Ishikawa (cell line): ENCODE measurements at regions not wholly inside any gene's neighbourhood (a gene's known extent, or its start where the extent isn't known, plus 50 kb on each side); places are given as distances from the start of the nearest gene placed in this dataset.

Experiments
- CEBPB ChIP-seq: IDR thresholded peaks from 2 replicates; pipeline ENCODE4 v1.6.1; 2012
- CREB1 ChIP-seq: IDR thresholded peaks from 2 replicates; pipeline ENCODE4 v1.6.1; 2012; ENCODE audit warnings: low read depth
- EGR1 ChIP-seq: IDR thresholded peaks from 2 replicates; pipeline ENCODE4 v1.6.1; 2012
- EP300 ChIP-seq: IDR thresholded peaks from 2 replicates; pipeline ENCODE4 v1.6.1; 2012; ENCODE audit warnings: borderline replicate concordance
- FOXM1 ChIP-seq: IDR thresholded peaks from 2 replicates; pipeline ENCODE4 v1.6.1; 2012; ENCODE audit warnings: low read depth, borderline replicate concordance
- NFIC ChIP-seq: IDR thresholded peaks from 2 replicates; pipeline ENCODE4 v1.6.1; 2012
- RAD21 ChIP-seq: IDR thresholded peaks from 2 replicates; pipeline ENCODE4 v1.6.1; 2012; ENCODE audit warnings: low read depth
- TAF1 ChIP-seq: IDR thresholded peaks from 2 replicates; pipeline ENCODE4 v1.6.1; 2012; ENCODE audit warnings: low read depth, mild to moderate bottlenecking
- TCF12 ChIP-seq: IDR thresholded peaks from 2 replicates; pipeline ENCODE4 v1.6.1; 2012; ENCODE audit warnings: low read depth
- TEAD4 ChIP-seq: IDR thresholded peaks from 2 replicates; pipeline ENCODE4 v1.6.1; 2012
- YY1 ChIP-seq: IDR thresholded peaks from 2 replicates; pipeline ENCODE4 v1.6.1; 2012; ENCODE audit warnings: low read depth
- ZBTB7A ChIP-seq: IDR thresholded peaks from 2 replicates; pipeline ENCODE4 v1.6.1; 2012; ENCODE audit warnings: low read depth
- TF ChIP-seq, protein P1 (sequence below): IDR thresholded peaks from 2 replicates; pipeline ENCODE4 v1.6.1; 2012
- TF ChIP-seq, protein P2 (sequence below): IDR thresholded peaks from 2 replicates; pipeline ENCODE4 v1.6.1; 2012; ENCODE audit warnings: low read depth, mild to moderate bottlenecking
- TF ChIP-seq, protein P3 (sequence below): IDR thresholded peaks from 2 replicates; pipeline ENCODE4 v1.6.1; 2012

DNA sequence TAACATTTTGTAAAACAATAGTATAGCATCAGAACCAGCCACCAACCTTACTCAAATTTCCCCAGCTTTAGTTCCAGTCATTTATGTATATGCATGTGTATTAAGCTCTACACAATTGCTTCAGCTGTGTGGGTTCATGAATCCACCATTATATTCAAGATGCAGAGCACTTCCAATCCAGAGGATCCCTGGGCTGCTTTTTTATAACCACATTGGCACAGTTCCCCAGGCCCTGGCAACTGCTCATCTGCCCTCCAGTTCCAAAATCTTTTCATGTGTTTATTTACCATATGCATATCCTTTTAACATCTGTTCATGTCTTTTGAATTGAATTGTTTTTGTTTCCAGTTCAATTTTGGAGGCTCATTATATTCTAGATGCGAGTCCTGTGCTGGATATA lies 482.9 kb upstream of the HS6ST1 start:
- TF ChIP-seq EGR1: no peak
- TF ChIP-seq YY1: no peak
- TF ChIP-seq TEAD4: no peak
- no peak for TF ChIP-seq RAD21
- TF ChIP-seq NFIC: no peak
- TF ChIP-seq, protein P1, sequence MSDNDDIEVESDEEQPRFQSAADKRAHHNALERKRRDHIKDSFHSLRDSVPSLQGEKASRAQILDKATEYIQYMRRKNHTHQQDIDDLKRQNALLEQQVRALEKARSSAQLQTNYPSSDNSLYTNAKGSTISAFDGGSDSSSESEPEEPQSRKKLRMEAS: no peak
- no peak for TF ChIP-seq CEBPB

DNA sequence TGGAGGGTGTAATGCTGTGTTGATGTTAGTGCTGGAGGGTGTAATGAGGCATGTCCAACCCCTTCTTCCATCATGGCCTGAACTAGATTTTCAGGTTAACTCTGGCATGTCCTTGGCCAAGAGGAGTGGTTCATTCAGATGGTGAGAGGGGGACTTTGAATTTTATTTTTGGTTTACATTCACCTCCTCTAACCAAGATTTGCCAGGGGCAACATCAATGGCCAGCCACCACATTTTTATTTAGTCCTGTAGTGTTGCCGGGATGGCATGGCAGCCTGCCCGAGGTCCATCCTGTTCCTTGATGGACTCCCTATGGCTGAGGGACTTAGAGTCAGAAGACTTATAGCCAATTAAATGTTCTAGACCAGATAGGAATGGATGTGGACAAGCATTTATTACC lies 484.6 kb upstream of the HS6ST1 start:
- TF ChIP-seq YY1: no peak

DNA sequence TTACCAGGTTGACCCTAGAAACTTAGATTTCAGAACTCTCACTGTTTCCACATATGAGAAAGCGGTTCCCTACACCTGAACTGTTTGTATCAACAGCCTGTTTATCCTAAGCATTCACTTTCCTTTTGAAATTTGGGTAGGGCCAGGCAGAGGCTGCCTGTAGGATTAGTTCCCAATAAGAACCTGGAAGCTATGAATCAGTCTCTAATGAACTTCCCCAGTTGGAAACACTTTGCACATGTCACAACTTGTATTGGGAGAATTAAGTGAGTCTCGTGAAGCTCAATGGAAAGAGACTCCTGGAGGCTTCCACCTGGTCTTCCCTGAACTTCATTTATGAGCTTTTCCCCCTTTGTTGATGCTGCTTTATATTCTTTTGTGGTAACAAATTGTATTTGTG lies 486.6 kb upstream of the HS6ST1 start:
- TF ChIP-seq TCF12 (no peak), CREB1 (no peak), CEBPB (no peak), TAF1 (no peak), EGR1 (no peak), EP300 (no peak), NFIC (no peak), ZBTB7A (no peak), FOXM1 (no peak)
- TF ChIP-seq, protein P2, sequence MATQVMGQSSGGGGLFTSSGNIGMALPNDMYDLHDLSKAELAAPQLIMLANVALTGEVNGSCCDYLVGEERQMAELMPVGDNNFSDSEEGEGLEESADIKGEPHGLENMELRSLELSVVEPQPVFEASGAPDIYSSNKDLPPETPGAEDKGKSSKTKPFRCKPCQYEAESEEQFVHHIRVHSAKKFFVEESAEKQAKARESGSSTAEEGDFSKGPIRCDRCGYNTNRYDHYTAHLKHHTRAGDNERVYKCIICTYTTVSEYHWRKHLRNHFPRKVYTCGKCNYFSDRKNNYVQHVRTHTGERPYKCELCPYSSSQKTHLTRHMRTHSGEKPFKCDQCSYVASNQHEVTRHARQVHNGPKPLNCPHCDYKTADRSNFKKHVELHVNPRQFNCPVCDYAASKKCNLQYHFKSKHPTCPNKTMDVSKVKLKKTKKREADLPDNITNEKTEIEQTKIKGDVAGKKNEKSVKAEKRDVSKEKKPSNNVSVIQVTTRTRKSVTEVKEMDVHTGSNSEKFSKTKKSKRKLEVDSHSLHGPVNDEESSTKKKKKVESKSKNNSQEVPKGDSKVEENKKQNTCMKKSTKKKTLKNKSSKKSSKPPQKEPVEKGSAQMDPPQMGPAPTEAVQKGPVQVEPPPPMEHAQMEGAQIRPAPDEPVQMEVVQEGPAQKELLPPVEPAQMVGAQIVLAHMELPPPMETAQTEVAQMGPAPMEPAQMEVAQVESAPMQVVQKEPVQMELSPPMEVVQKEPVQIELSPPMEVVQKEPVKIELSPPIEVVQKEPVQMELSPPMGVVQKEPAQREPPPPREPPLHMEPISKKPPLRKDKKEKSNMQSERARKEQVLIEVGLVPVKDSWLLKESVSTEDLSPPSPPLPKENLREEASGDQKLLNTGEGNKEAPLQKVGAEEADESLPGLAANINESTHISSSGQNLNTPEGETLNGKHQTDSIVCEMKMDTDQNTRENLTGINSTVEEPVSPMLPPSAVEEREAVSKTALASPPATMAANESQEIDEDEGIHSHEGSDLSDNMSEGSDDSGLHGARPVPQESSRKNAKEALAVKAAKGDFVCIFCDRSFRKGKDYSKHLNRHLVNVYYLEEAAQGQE: no peak

DNA sequence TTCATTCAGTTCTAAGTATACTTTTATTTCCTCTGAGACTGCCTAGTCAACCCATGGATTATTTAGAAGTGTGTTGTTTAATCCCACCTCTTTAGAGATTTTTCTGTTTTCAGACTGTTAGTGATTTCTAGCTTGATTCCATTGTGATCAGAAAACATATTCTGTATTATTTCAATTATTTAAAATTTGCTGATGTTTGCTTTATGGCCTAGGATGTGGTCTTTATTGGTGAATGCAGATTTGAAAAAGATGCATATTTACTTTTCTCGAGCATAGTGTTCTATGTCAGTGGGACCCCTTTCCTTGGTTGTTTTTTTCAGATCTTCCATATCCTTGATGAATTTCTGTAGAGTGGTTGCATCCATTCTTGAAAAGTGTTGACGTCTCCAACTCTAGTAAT lies 487.2 kb upstream of the HS6ST1 start:
- TF ChIP-seq TCF12 (no peak), FOXM1 (no peak), YY1 (no peak), ZBTB7A (no peak), TAF1 (no peak), EGR1 (no peak), NFIC (no peak), CEBPB (no peak), CREB1 (no peak), RAD21 (no peak), EP300 (no peak), TEAD4 (no peak)
- TF ChIP-seq, protein P2: no peak
- TF ChIP-seq, protein P1: no peak
- TF ChIP-seq, protein P3, sequence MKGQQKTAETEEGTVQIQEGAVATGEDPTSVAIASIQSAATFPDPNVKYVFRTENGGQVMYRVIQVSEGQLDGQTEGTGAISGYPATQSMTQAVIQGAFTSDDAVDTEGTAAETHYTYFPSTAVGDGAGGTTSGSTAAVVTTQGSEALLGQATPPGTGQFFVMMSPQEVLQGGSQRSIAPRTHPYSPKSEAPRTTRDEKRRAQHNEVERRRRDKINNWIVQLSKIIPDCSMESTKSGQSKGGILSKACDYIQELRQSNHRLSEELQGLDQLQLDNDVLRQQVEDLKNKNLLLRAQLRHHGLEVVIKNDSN: no peak

DNA sequence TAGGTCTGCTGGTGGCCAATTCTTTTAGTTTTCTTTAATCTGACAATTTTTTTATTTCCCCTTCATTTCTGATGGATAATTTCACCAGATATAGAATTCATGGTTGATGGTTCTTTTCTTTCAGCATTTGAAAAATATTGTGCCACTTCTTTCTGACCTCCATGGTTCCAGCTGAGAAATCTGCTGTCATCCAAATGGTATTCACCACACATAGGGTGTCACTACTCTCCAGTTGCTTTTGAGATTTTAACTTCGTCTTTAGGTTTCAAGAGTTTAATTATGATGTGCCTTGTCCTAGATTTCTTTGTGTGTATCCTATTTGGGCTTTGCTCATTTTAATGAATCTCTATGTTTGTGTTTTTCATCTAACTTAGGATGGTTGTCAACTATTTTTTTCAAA lies 488.6 kb upstream of the HS6ST1 start:
- TF ChIP-seq EGR1: no peak
- TF ChIP-seq, protein P1: no peak
- TF ChIP-seq, protein P3: no peak
- TF ChIP-seq, protein P2: no peak
